ENCODE measurements at regions not wholly inside any gene's neighbourhood (a gene's known extent, or its start where the extent isn't known, plus 50 kb on each side); places are given as distances from the start of the nearest gene placed in this dataset.

GRCh38 chr12:115108129-115109100, 424.4 kb upstream of the TBX3 start:
- no peak overlapping the region for H3K4me2 ChIP-seq (ENCODE audit: low read depth, low read length, poor library complexity, severe bottlenecking)
- no peaks in the 10 kb centered on the region for H3F3A ChIP-seq (ENCODE audit: low read depth)
- no peak overlapping the region for H3K9ac ChIP-seq (ENCODE audit: low read depth, low read length, poor library complexity, severe bottlenecking)
- H3K36me3 ChIP-seq (ENCODE audit: insufficient read depth, low read length) = no peaks in the 10 kb centered on the region
- H3K9me3 ChIP-seq (ENCODE audit: insufficient read depth, low read depth, low read length) = no peaks in the 10 kb centered on the region; the same call in 1 of the 2 replicates
- H3K79me2 ChIP-seq (ENCODE audit: insufficient read depth, low read length) = no peaks in the 10 kb centered on the region
- no peaks in the 10 kb centered on the region for H4K20me1 ChIP-seq (ENCODE audit: insufficient read depth, low read length, poor library complexity, severe bottlenecking)
- no peak overlapping the region for H2AFZ ChIP-seq (ENCODE audit: low read length)
- TF ChIP-seq EZH2phosphoT487 (IDR thresholded peaks at IDR 0.05; ENCODE audit: borderline replicate concordance) = no peak
- TF ChIP-seq CTCF (conservative IDR thresholded peaks at IDR 0.05; ENCODE audit: low read length) = no peak
- H3K9me2 ChIP-seq (replicated peaks; ENCODE audit: low read depth, low read length) = no peaks in the 10 kb centered on the region
- no peaks in the 10 kb centered on the region for H3K4me1 ChIP-seq (ENCODE audit: insufficient read depth, low read length, poor library complexity, severe bottlenecking)
- H3K27me3 ChIP-seq (ENCODE audit: insufficient read depth, low read length, poor library complexity, severe bottlenecking) = no peaks in the 10 kb centered on the region
- H3K4me3 ChIP-seq (ENCODE audit: low read length, poor library complexity, severe bottlenecking) = no peak overlapping the region

- H3K4me1 ChIP-seq (ENCODE audit: insufficient read depth, low read length, poor library complexity, severe bottlenecking) = no peaks in the 10 kb centered on the region
- H3K9me3 ChIP-seq (ENCODE audit: insufficient read depth, low read depth, low read length) = no peaks in the 10 kb centered on the region; the same call in 1 of the 2 replicates
- no peaks in the 10 kb centered on the region for H3F3A ChIP-seq (ENCODE audit: low read depth)
- no peak overlapping the region for H2AFZ ChIP-seq (ENCODE audit: low read length)
- H3K9me2 ChIP-seq (replicated peaks; ENCODE audit: low read depth, low read length) = no peaks in the 10 kb centered on the region
- no peaks in the 10 kb centered on the region for H4K20me1 ChIP-seq (ENCODE audit: insufficient read depth, low read length, poor library complexity, severe bottlenecking)
- H3K4me2 ChIP-seq (ENCODE audit: low read depth, low read length, poor library complexity, severe bottlenecking) = no peak overlapping the region
- TF ChIP-seq CTCF (conservative IDR thresholded peaks at IDR 0.05; ENCODE audit: low read length) (no peak), EZH2phosphoT487 (IDR thresholded peaks at IDR 0.05; ENCODE audit: borderline replicate concordance) (no peak)
- no peaks in the 10 kb centered on the region for H3K36me3 ChIP-seq (ENCODE audit: insufficient read depth, low read length)
- no peak overlapping the region for H3K9ac ChIP-seq (ENCODE audit: low read depth, low read length, poor library complexity, severe bottlenecking)
- H3K79me2 ChIP-seq (ENCODE audit: insufficient read depth, low read length) = no peaks in the 10 kb centered on the region
- no peak overlapping the region for H3K4me3 ChIP-seq (ENCODE audit: low read length, poor library complexity, severe bottlenecking)
- no peaks in the 10 kb centered on the region for H3K27me3 ChIP-seq (ENCODE audit: insufficient read depth, low read length, poor library complexity, severe bottlenecking)
These were observed 420.2 kb upstream of the TBX3 start for GRCh38 chr12:115103884-115104883.

GRCh38 chr12:115102450-115102849, 418.5 kb upstream of the TBX3 start:
- Histone ChIP-seq H3K4me2 (ENCODE audit: low read depth, low read length, poor library complexity, severe bottlenecking) (no peak overlapping the region), H3K27me3 (ENCODE audit: insufficient read depth, low read length, poor library complexity, severe bottlenecking) (no peaks in the 10 kb centered on the region), H3K9me2 (replicated peaks; ENCODE audit: low read depth, low read length) (no peaks in the 10 kb centered on the region), H3K79me2 (ENCODE audit: insufficient read depth, low read length) (no peaks in the 10 kb centered on the region), H3F3A (ENCODE audit: low read depth) (no peaks in the 10 kb centered on the region), H4K20me1 (ENCODE audit: insufficient read depth, low read length, poor library complexity, severe bottlenecking) (no peaks in the 10 kb centered on the region), H2AFZ (ENCODE audit: low read length) (no peak overlapping the region), H3K4me3 (ENCODE audit: low read length, poor library complexity, severe bottlenecking) (no peak overlapping the region), H3K4me1 (ENCODE audit: insufficient read depth, low read length, poor library complexity, severe bottlenecking) (no peaks in the 10 kb centered on the region), H3K36me3 (ENCODE audit: insufficient read depth, low read length) (no peaks in the 10 kb centered on the region), H3K9me3 (ENCODE audit: insufficient read depth, low read depth, low read length) (no peaks in the 10 kb centered on the region; the same call in 1 of the 2 replicates), H3K9ac (ENCODE audit: low read depth, low read length, poor library complexity, severe bottlenecking) (no peak overlapping the region)
- no peak for TF ChIP-seq CTCF (conservative IDR thresholded peaks at IDR 0.05; ENCODE audit: low read length)
- TF ChIP-seq EZH2phosphoT487 (IDR thresholded peaks at IDR 0.05; ENCODE audit: borderline replicate concordance) = no peak

Measured in Loucy (cell line).